GM13976 (cell line): ENCODE measurements at regions not wholly inside any gene's neighbourhood (a gene's known extent, or its start where the extent isn't known, plus 50 kb on each side); places are given as distances from the start of the nearest gene placed in this dataset.

Experiments used
- DNase-seq: peaks from one replicate; pipeline ENCODE4 v3.0.0; 2012; ENCODE audit warnings: low spot score
- CTCF ChIP-seq: IDR thresholded peaks from 2 replicates; pipeline ENCODE4 v1.5.1; 2012; ENCODE audit warnings: borderline replicate concordance, mild to moderate bottlenecking; ENCODE audit not compliant: insufficient read depth; ENCODE audit errors: extremely low read depth, missing control alignments, control extremely low read depth
- in situ Hi-C: fragments of 300-500 bp; cut with MboI; formaldehyde crosslinking; loops from one replicate; pipeline ENCODE4 v1.12.0; 2022; ENCODE audit warnings: low sequenced_read_pairs, mixed read lengths, inconsistent platforms; ENCODE audit not compliant: unreplicated experiment

- in situ Hi-C loops = no loop called here
These were observed 637.5 kb upstream of the SLIT2 start for GRCh38 chr4:19614171-19614570.

GRCh38 chr4:19596342-19596741, 655.4 kb upstream of the SLIT2 start:
- no peak for DNase-seq
- in situ Hi-C loops = no loop called here
- no peak for TF ChIP-seq CTCF

More at GRCh38 chr4:19614171-19614570, 637.5 kb upstream of the SLIT2 start:
- no peak for TF ChIP-seq CTCF
- no peak for DNase-seq

GRCh38 chr4:19592391-19592790, 659.3 kb upstream of the SLIT2 start:
- in situ Hi-C loops = no loop called here
- TF ChIP-seq CTCF = no peak
- DNase-seq = no peak

GRCh38 chr4:19583827-19584569, 667.7 kb upstream of the SLIT2 start:
- DNase-seq = no peak
- in situ Hi-C loops = no loop called here
- no peak for TF ChIP-seq CTCF

GRCh38 chr4:19580095-19580494, 671.6 kb upstream of the SLIT2 start:
- no peak for TF ChIP-seq CTCF
- DNase-seq = no peak
- in situ Hi-C loops = no loop called here

- TF ChIP-seq CTCF = no peak
- no peak for DNase-seq
- in situ Hi-C loops = no loop called here
These were observed 672.1 kb upstream of the SLIT2 start for GRCh38 chr4:19579608-19580007.

- in situ Hi-C loops = no loop called here
- no peak for TF ChIP-seq CTCF
- no peak for DNase-seq
These were observed 674.6 kb upstream of the SLIT2 start for GRCh38 chr4:19577097-19577496.
